ENCODE measurements at regions not wholly inside any gene's neighbourhood (a gene's known extent, or its start where the extent isn't known, plus 50 kb on each side); places are given as distances from the start of the nearest gene placed in this dataset.

DNA sequence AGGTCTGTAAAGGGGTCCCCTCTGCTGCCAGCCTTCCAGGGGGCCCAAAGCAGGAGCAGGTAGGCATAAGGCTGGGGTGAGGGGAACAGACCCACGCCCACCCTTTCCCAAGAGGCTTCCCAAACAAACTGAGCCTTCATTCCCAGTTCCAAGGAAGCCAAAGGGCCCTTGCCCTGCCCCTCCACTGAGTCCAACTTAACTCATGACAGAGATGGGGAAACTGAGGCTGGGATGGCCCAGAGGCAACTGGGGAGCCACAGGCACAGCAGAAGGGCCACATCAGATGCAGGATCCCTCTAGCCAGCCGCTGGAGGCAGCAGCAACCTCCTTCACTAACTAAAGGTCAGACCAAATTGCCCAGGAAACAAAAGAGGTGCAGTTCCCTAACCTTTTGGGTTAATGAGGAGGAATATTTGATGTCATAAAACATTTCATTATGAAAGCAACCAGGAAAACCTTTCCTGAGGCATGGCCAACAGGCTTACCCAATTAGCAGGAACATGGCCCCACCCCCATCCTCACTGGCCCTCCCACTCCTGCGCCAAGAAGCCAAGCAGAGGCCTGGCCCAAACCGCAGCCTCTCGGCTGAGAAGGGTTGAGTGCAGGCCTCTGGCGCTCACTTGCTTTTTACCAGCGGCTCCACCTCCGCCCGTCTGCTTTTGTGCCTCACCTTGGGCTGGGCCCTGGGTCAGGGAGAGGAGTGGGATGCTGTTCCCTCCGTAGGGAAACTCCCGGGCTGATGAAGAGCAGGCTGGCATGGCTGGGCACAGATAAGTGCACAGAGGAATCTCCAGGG is 293.5 kb upstream of the RTL1 start:
- H3K4me1 ChIP-seq (ENCODE audit: insufficient read depth, low read length), result no peaks in the 10 kb centered on the region
- CTCF ChIA-PET, result no interaction called here
- H3K36me3 ChIP-seq (ENCODE audit: insufficient read depth, low read length), result no peaks in the 10 kb centered on the region
- no peaks in the 10 kb centered on the region for H3K4me1 Mint-ChIP-seq (ENCODE audit: low read depth)
- H3K36me3 Mint-ChIP-seq (ENCODE audit: low read depth), result no peaks in the 10 kb centered on the region
- no peak overlapping the region for H3K4me3 ChIP-seq (ENCODE audit: low read length)
- no peak overlapping the region for H3K27ac Mint-ChIP-seq
- H3K9me3 ChIP-seq (ENCODE audit: control insufficient read depth in 1 of 2, insufficient read depth in 1 of 2, low read length in 2 of 2), result peaks cover 0 to 4% of the 10 kb centered on the region in 2 experiments
- intact Hi-C loops (cut with DNase I, micrococcal nuclease), result no loop called here
- no peak for TF ChIP-seq CTCF (IDR thresholded peaks at IDR 0.05)
- no peak overlapping the region for H3K27ac ChIP-seq (ENCODE audit: low read depth in 1 of 2, low read length in 2 of 2)
- H3K9me3 Mint-ChIP-seq, result no peaks in the 10 kb centered on the region
- H3K27me3 Mint-ChIP-seq, result no peaks in the 10 kb centered on the region
- no peaks in the 10 kb centered on the region for H3K27me3 ChIP-seq (ENCODE audit: control insufficient read depth in 1 of 2, insufficient read depth in 2 of 2, low read length in 2 of 2)
- no peak overlapping the region for H3K4me3 Mint-ChIP-seq
- DNase-seq, result no peak
- no peak for ATAC-seq (ENCODE audit: poor library complexity)
- POLR2A ChIA-PET, result no interaction called here

DNA sequence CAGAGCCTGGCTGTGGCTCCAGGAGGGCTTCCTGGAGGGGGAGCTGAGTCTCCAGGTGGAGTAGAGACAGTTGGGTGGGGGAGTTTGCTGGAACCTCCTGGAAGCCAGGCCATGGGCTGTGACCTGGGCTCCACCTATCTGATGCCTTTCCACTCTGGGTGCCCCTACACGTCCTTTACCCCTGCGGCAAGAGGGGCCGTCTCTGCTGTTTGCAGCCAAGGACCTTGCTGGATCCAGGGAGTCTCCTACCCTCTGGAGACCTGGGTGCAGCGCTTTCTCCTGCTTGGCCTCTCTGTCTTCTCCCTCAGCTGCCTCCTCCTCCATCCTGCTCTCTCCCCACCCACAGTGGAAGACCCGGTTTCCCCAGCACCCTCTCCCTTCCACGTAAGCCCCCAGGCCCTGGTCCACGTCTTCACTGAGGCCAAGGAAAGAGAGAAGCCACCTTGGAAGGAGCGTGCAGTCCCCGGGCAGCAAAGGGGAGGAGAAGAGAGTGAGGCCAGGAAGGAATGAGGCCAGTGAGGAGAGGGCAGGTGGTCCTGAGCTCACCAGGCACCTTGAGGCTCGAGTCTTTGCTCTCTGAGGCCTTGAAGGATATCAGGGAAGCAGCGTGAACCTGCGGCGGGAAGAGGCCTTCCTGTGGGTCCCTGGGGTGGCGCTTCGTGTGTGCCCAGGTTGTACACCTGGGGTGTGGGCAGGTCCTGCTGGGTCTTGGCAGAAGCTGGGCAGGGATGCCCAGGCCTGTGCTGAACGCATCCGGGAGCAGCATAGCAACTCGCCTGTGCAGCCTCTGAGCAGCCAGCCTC is 294.3 kb upstream of the RTL1 start:
- CTCF ChIA-PET, result no interaction called here
- POLR2A ChIA-PET, result no interaction called here
- Mint-ChIP-seq H3K4me3 (no peak overlapping the region), H3K4me1 (ENCODE audit: low read depth) (no peaks in the 10 kb centered on the region), H3K36me3 (ENCODE audit: low read depth) (no peaks in the 10 kb centered on the region), H3K27me3 (no peaks in the 10 kb centered on the region), H3K9me3 (no peaks in the 10 kb centered on the region), H3K27ac (no peak overlapping the region)
- H3K4me1 ChIP-seq (ENCODE audit: insufficient read depth, low read length), result no peaks in the 10 kb centered on the region
- H3K27ac ChIP-seq (ENCODE audit: low read depth in 1 of 2, low read length in 2 of 2), result no peak overlapping the region
- no peak for TF ChIP-seq CTCF (IDR thresholded peaks at IDR 0.05)
- no peak overlapping the region for H3K4me3 ChIP-seq (ENCODE audit: low read length)
- ATAC-seq (ENCODE audit: poor library complexity) (no peak), DNase-seq (no peak)
- no peaks in the 10 kb centered on the region for H3K36me3 ChIP-seq (ENCODE audit: insufficient read depth, low read length)
- no peaks in the 10 kb centered on the region for H3K27me3 ChIP-seq (ENCODE audit: control insufficient read depth in 1 of 2, insufficient read depth in 2 of 2, low read length in 2 of 2)
- peaks cover 0 to 9% of the 10 kb centered on the region in 2 experiments for H3K9me3 ChIP-seq (ENCODE audit: control insufficient read depth in 1 of 2, insufficient read depth in 1 of 2, low read length in 2 of 2)
- intact Hi-C loops (cut with DNase I, micrococcal nuclease), result no loop called here

DNA sequence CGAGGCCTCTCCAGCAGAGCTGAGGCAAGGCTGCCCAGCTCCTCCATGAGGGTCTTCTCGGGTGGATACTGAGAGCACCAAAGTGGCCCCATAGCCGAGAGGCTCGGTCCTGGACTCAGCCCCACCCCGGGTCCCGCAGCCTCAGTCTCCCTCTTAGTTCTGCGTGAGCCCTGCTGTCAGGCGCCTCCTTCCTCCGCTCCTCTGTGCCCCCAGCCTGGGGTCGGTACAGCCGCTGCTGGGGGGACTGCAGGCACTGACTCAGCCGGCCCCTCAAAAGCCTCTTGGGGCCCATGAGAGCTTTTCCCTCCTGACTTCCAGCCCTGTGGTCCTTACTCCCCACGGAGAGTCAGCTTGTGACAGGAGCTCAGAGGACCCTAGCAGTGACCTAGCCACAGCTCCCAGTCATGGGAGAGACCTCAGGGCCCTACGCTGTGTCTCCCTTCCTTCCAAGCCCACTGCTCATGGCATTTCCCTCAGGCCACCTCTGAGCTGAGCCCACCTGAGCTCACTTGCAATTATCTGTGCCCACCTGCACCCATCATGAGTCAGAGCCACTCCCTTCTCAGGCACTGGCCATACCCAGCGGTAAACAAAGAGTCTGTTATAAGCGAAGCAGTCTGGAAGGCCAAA is 295.0 kb upstream of the RTL1 start:
- DNase-seq (no peak), ATAC-seq (ENCODE audit: poor library complexity) (no peak)
- Histone ChIP-seq H3K36me3 (ENCODE audit: insufficient read depth, low read length) (no peaks in the 10 kb centered on the region), H3K9me3 (ENCODE audit: control insufficient read depth in 1 of 2, insufficient read depth in 1 of 2, low read length in 2 of 2) (peaks cover 0 to 15% of the 10 kb centered on the region in 2 experiments), H3K4me1 (ENCODE audit: insufficient read depth, low read length) (no peaks in the 10 kb centered on the region), H3K27me3 (ENCODE audit: control insufficient read depth in 1 of 2, insufficient read depth in 2 of 2, low read length in 2 of 2) (no peaks in the 10 kb centered on the region), H3K4me3 (ENCODE audit: low read length) (no peak overlapping the region), H3K27ac (ENCODE audit: low read depth in 1 of 2, low read length in 2 of 2) (no peak overlapping the region)
- ChIA-PET POLR2A (no interaction called here), CTCF (no interaction called here)
- peaks cover 3% of the 10 kb centered on the region for H3K9me3 Mint-ChIP-seq
- H3K4me1 Mint-ChIP-seq (ENCODE audit: low read depth), result no peaks in the 10 kb centered on the region
- intact Hi-C loops (cut with DNase I, micrococcal nuclease), result no loop called here
- no peaks in the 10 kb centered on the region for H3K27me3 Mint-ChIP-seq
- no peak overlapping the region for H3K27ac Mint-ChIP-seq
- H3K4me3 Mint-ChIP-seq, result no peak overlapping the region
- TF ChIP-seq CTCF (IDR thresholded peaks at IDR 0.05), result no peak
- no peaks in the 10 kb centered on the region for H3K36me3 Mint-ChIP-seq (ENCODE audit: low read depth)

Data from CD4-positive, alpha-beta T cell (primary cell).